ENCODE measurements at regions not wholly inside any gene's neighbourhood (a gene's known extent, or its start where the extent isn't known, plus 50 kb on each side); places are given as distances from the start of the nearest gene placed in this dataset.
"Not testable (repeated sequence)": the region's sequence is repeated elsewhere in the genome, so short reads cannot be mapped to it uniquely, and the experiment has no call there.

GRCh38 chr14:86761611-86762010 is 1231.4 kb downstream of the GALC start:
- H3K4me3 ChIP-seq (ENCODE audit: low read depth, low read length): no peak overlapping the region
- no peak for DNase-seq (ENCODE audit: low read depth)
- TF ChIP-seq CTCF (IDR thresholded peaks at IDR 0.05; ENCODE audit: control insufficient read depth, extremely low read depth, insufficient read depth): no peak

- no peak for DNase-seq (ENCODE audit: low read depth)
- no peak overlapping the region for H3K4me3 ChIP-seq (ENCODE audit: low read depth, low read length)
- no peak for TF ChIP-seq CTCF (IDR thresholded peaks at IDR 0.05; ENCODE audit: control insufficient read depth, extremely low read depth, insufficient read depth)
Observed at GRCh38 chr14:86756521-86757190, 1226.7 kb downstream of the FLRT2 start.

DNA sequence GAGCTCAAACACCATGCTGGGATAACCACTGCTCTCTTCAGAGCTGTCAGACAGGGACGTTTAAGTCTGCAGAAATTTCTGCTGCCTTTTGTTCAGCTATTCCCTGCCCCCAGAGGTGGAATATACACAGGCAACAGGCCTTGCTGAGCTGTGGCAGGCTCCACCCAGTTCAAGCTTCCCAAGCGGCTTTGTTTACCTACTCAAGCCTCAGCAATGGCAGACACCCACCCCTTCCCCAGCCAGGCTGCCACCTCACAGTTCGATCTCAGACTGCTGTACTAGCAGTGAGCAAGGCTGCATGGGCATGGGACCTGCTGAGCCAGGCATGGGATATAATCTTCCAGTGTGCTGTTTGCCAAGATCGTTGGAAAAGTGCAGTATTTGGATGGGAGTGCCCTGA is 1220.5 kb downstream of the FLRT2 start:
- not testable (repeated sequence) for H3K4me3 ChIP-seq (ENCODE audit: low read depth, low read length); DNase-seq (ENCODE audit: low read depth)

DNA sequence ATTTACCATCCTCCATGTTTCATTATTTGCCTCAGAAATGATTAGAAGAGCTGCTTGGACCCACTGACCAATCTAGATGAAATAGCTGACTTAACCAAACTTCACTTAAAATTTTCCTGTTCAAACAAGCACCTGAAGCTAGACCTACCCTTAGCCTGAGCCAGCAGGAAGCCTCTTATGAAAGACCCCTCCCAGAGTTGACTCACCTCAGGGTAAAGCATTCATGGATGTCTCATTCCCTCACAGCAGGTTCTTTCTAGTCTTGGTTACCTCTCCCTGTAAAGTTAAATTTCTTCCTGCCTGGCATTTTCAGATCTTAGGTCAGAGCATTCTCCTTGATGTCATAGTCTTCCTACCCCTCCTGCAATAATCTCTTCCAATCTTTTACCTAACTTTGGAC is 1209.8 kb downstream of the FLRT2 start:
- no peak overlapping the region for H3K4me3 ChIP-seq (ENCODE audit: low read depth, low read length)
- DNase-seq (ENCODE audit: low read depth): no peak
- no peak for TF ChIP-seq CTCF (IDR thresholded peaks at IDR 0.05; ENCODE audit: control insufficient read depth, extremely low read depth, insufficient read depth)

- not testable (repeated sequence) for DNase-seq (ENCODE audit: low read depth); H3K4me3 ChIP-seq (ENCODE audit: low read depth, low read length)
Observed at GRCh38 chr14:86731427-86731826, 1201.5 kb downstream of the FLRT2 start.

GRCh38 chr14:86723254-86723624 is 1193.3 kb downstream of the FLRT2 start:
- no peak for DNase-seq (ENCODE audit: low read depth)
- H3K4me3 ChIP-seq (ENCODE audit: low read depth, low read length): no peak overlapping the region
- TF ChIP-seq CTCF (IDR thresholded peaks at IDR 0.05; ENCODE audit: control insufficient read depth, extremely low read depth, insufficient read depth): no peak

GRCh38 chr14:86722612-86723253 is 1192.8 kb downstream of the FLRT2 start:
- no peak for DNase-seq (ENCODE audit: low read depth)
- no peak for TF ChIP-seq CTCF (IDR thresholded peaks at IDR 0.05; ENCODE audit: control insufficient read depth, extremely low read depth, insufficient read depth)

GRCh38 chr14:86714575-86714974 is 1184.6 kb downstream of the FLRT2 start:
- H3K4me3 ChIP-seq (ENCODE audit: low read depth, low read length): no peak overlapping the region
- DNase-seq (ENCODE audit: low read depth): no peak
- no peak for TF ChIP-seq CTCF (IDR thresholded peaks at IDR 0.05; ENCODE audit: control insufficient read depth, extremely low read depth, insufficient read depth)

More at GRCh38 chr14:86722612-86723253, 1192.8 kb downstream of the FLRT2 start:
- no peak overlapping the region for H3K4me3 ChIP-seq (ENCODE audit: low read depth, low read length)
